Transverse colon (tissue), 4 donors: ENCODE measurements at regions not wholly inside any gene's neighbourhood (a gene's known extent, or its start where the extent isn't known, plus 50 kb on each side); places are given as distances from the start of the nearest gene placed in this dataset.

Experiments used
- DNase-seq: peaks from one replicate; pipeline ENCODE4 v3.0.0-alpha.2; 2019
- H3K27ac ChIP-seq, 4 donors: fragments of 200-600 bp; sonication (generic); 2 replicates each; pipeline ENCODE4 v1.5.1; 2016 to 2018; ENCODE audit warnings: inconsistent platforms in 4 of 4
- H3K27me3 ChIP-seq: fragments of 200-600 bp; sonication (generic); 2 replicates; pipeline ENCODE4 v1.5.1; 2017; ENCODE audit warnings: inconsistent platforms
- H3K36me3 ChIP-seq, 4 donors: fragments of 200-600 bp; sonication (generic); 2 replicates each; pipeline ENCODE4 v1.5.1; 2017 to 2019; ENCODE audit warnings: inconsistent platforms in 4 of 4
- H3K4me1 ChIP-seq, 4 donors: fragments of 200-600 bp; sonication (generic); 2 replicates each; pipeline ENCODE4 v1.5.1; 2017 to 2020; ENCODE audit warnings: inconsistent platforms in 4 of 4
- H3K4me3 ChIP-seq, 4 donors: fragments of 200-600 bp; sonication (generic); 1 replicate in 1 of 4; 2 replicates in 3 of 4; pipeline versions ENCODE4 v1.5.1 to v1.6.1; 2017 to 2019; ENCODE audit warnings: inconsistent platforms in 4 of 4
- H3K9me3 ChIP-seq, 2 donors: fragments of 200-600 bp; sonication (generic); 2 replicates each; pipeline ENCODE4 v1.5.1; 2017 to 2019; ENCODE audit warnings: inconsistent platforms in 2 of 2
- CTCF ChIP-seq, 5 experiments: fragments of 200-600 bp in 3 of 5; fragments of 450-650 bp in 2 of 5; sonication (generic) in 3 of 5; IDR thresholded peaks; 1 replicate in 2 of 5; 2 replicates in 3 of 5; pipeline ENCODE4 v1.5.1; 2016 to 2017; ENCODE audit warnings: antibody characterized with exemption in 5 of 5, inconsistent platforms in 3 of 5, mild to moderate bottlenecking in 2 of 5, moderate library complexity in 1 of 5
- EP300 ChIP-seq: sonication (generic); formaldehyde crosslinking; IDR thresholded peaks from one replicate; pipeline ENCODE4 v1.6.1; 2017; ENCODE audit warnings: antibody characterized with exemption, low read depth
- POLR2A ChIP-seq: fragments of 450-650 bp; IDR thresholded peaks from one replicate; pipeline ENCODE4 v1.6.1; 2016; ENCODE audit warnings: antibody characterized with exemption, mild to moderate bottlenecking, moderate library complexity
- POLR2AphosphoS5 ChIP-seq, 3 donors: sonication (generic); formaldehyde crosslinking; IDR thresholded peaks; one replicate each; pipeline ENCODE4 v1.6.1; 2016; ENCODE audit warnings: antibody characterized with exemption in 3 of 3
- WGBS, 2 donors: methylation state at CpG; one replicate each; pipeline ENCODE4 v1.1.5; 2018; ENCODE audit warnings: low coverage in 1 of 2; 5-methylcytosine and 5-hydroxymethylcytosine counted together
- in situ Hi-C, 4 donors: fragments of 200-750 bp; cut with MboI; loops; one replicate each; pipeline versions ENCODE4 v1.15.0 to v1.15.1; 2017; ENCODE audit warnings: low sequenced_read_pairs in 3 of 4, low pct_ligation_motif_present in 1 of 4, low pct_unique_long_range_greater_than_20kb in 1 of 4
- intact Hi-C: fragments of 100-400 bp; cut with DNase I; formaldehyde crosslinking; loops from one replicate; pipeline ENCODE4 v1.15.1; 2023; ENCODE audit warnings: low total_unique reads

- WGBS, 2 donors: 8 to 9% methylated on average over 13 to 38 of the region's 47 CpGs
- intact Hi-C loops: loop anchor here (5.0 kb wide), 1 partner anchor 152 kb away; no protein-coding TSS in a partner anchor
- Histone ChIP-seq H3K27ac (peak overlapping the region; percentile 67 to 84 (median 83)), H3K4me3 (peak overlapping the region; percentile 51 to 86 (median 72)), H3K36me3 (no peaks in the 10 kb centered on the region), H3K27me3 (no peaks in the 10 kb centered on the region), H3K4me1 (peaks cover 0 to 7% (median 3%) of the 10 kb centered on the region in 4 donors), H3K9me3 (no peaks in the 10 kb centered on the region)
- TF ChIP-seq CTCF (IDR thresholded peaks at IDR 0.05): peak; percentile 24 to 56 (median 41)
- peak; percentile 72 for TF ChIP-seq POLR2A
- TF ChIP-seq EP300: no peak
- peak; percentile 25 to 82 (median 73) for TF ChIP-seq POLR2AphosphoS5 (IDR thresholded peaks at IDR 0.05)
- peak; percentile 97 for DNase-seq
- in situ Hi-C loops: no loop called here
These were observed 156.4 kb upstream of the XPO1 start for GRCh38 chr2:61694312-61695274.

- intact Hi-C loops: loop anchor here (5.0 kb wide), 1 partner anchor 151 kb away; no protein-coding TSS in a partner anchor
- DNase-seq: no peak
- in situ Hi-C loops: no loop called here
- no peaks in the 10 kb centered on the region for H3K9me3 ChIP-seq
- H3K36me3 ChIP-seq: no peaks in the 10 kb centered on the region
- no peak overlapping the region for H3K4me3 ChIP-seq
- H3K4me1 ChIP-seq: peaks cover 0 to 7% (median 3%) of the 10 kb centered on the region in 4 donors
- TF ChIP-seq POLR2A (no peak), POLR2AphosphoS5 (IDR thresholded peaks at IDR 0.05) (no peak), EP300 (no peak), CTCF (IDR thresholded peaks at IDR 0.05) (no peak)
- peak overlapping the region in 3 of 4 donors; percentile 67 to 84 (median 83) for H3K27ac ChIP-seq
- WGBS, 2 donors: 85 to 100% methylated on average over 1 to 2 of the region's 2 CpGs
- H3K27me3 ChIP-seq: no peaks in the 10 kb centered on the region
These were observed 155.6 kb upstream of the XPO1 start for GRCh38 chr2:61693744-61694143.

- TF ChIP-seq EP300 (no peak), CTCF (IDR thresholded peaks at IDR 0.05) (no peak), POLR2A (no peak), POLR2AphosphoS5 (IDR thresholded peaks at IDR 0.05) (no peak)
- no peak for DNase-seq
- H3K27ac ChIP-seq: no peak overlapping the region
- intact Hi-C loops: loop anchor here (5.0 kb wide), 1 partner anchor 148 kb away; no protein-coding TSS in a partner anchor
- in situ Hi-C loops: no loop called here
- no peaks in the 10 kb centered on the region for H3K9me3 ChIP-seq
- no peak overlapping the region for H3K4me3 ChIP-seq
- H3K4me1 ChIP-seq: peaks cover 0 to 7% (median 3%) of the 10 kb centered on the region in 4 donors
- no peaks in the 10 kb centered on the region for H3K36me3 ChIP-seq
- no peaks in the 10 kb centered on the region for H3K27me3 ChIP-seq
These were observed 152.0 kb upstream of the XPO1 start for GRCh38 chr2:61690078-61690596.

GRCh38 chr2:61689568-61689967 lies 151.4 kb upstream of the XPO1 start:
- TF ChIP-seq POLR2AphosphoS5 (IDR thresholded peaks at IDR 0.05): no peak
- no peak for TF ChIP-seq EP300
- TF ChIP-seq POLR2A: no peak
- H3K36me3 ChIP-seq: no peaks in the 10 kb centered on the region
- intact Hi-C loops (no loop called here), in situ Hi-C loops (no loop called here)
- no peak overlapping the region for H3K27ac ChIP-seq
- no peak overlapping the region for H3K4me3 ChIP-seq
- H3K4me1 ChIP-seq: peaks cover 0 to 7% (median 3%) of the 10 kb centered on the region in 4 donors
- 59 to 68% methylated on average over 5 of the region's 5 CpGs for WGBS, 2 donors
- no peak for DNase-seq
- no peaks in the 10 kb centered on the region for H3K27me3 ChIP-seq
- H3K9me3 ChIP-seq: no peaks in the 10 kb centered on the region
